Smooth muscle cell (in vitro differentiated cells): ENCODE measurements at regions not wholly inside any gene's neighbourhood (a gene's known extent, or its start where the extent isn't known, plus 50 kb on each side); places are given as distances from the start of the nearest gene placed in this dataset.
"Not testable (repeated sequence)": the region's sequence is repeated elsewhere in the genome, so short reads cannot be mapped to it uniquely, and the experiment has no call there.

Experiments
- DNase-seq: peaks from one replicate; lab custom pipeline; 2025; ENCODE audit not compliant: unreplicated experiment; lab: John Stamatoyannopoulos, UW
- H2AFZ ChIP-seq: fragments of 200-600 bp; sonication (generic); 2 replicates; pipeline ENCODE4 v1.6.0; 2016; ENCODE audit warnings: antibody characterized with exemption, low read depth, mild to moderate bottlenecking
- H3F3A ChIP-seq: fragments of 200-600 bp; sonication (generic); 2 replicates; pipeline ENCODE4 v1.6.0; 2017; ENCODE audit warnings: antibody characterized with exemption, low read depth
- H3K27ac ChIP-seq: fragments of 200-600 bp; sonication (generic); 2 replicates; pipeline ENCODE4 v1.5.1; 2016; ENCODE audit warnings: low read depth, mild to moderate bottlenecking
- H3K27me3 ChIP-seq: fragments of 200-600 bp; sonication (generic); 2 replicates; pipeline ENCODE4 v1.6.1; 2016; ENCODE audit warnings: low read depth, mild to moderate bottlenecking
- H3K36me3 ChIP-seq: fragments of 200-600 bp; sonication (generic); 2 replicates; pipeline ENCODE4 v1.5.1; 2016; ENCODE audit warnings: low read depth
- H3K4me1 ChIP-seq: fragments of 200-600 bp; sonication (generic); 2 replicates; pipeline ENCODE4 v1.5.1; 2016; ENCODE audit warnings: low read depth
- H3K4me2 ChIP-seq: fragments of 200-600 bp; sonication (generic); 2 replicates; pipeline ENCODE4 v1.6.0; 2016; ENCODE audit warnings: mild to moderate bottlenecking
- H3K4me3 ChIP-seq: fragments of 200-600 bp; sonication (generic); 2 replicates; pipeline ENCODE4 v1.5.1; 2016; ENCODE audit warnings: mild to moderate bottlenecking
- H3K79me2 ChIP-seq: fragments of 200-600 bp; sonication (generic); 2 replicates; pipeline ENCODE4 v1.6.0; 2016; ENCODE audit warnings: low read depth, mild to moderate bottlenecking
- H3K9ac ChIP-seq: fragments of 200-600 bp; sonication (generic); 2 replicates; pipeline ENCODE4 v1.6.0; 2016; ENCODE audit warnings: low read depth
- H3K9me3 ChIP-seq: fragments of 200-600 bp; sonication (generic); replicated peaks from 2 replicates; pipeline ENCODE4 v1.5.1; 2016; ENCODE audit warnings: low read depth
- H4K20me1 ChIP-seq: fragments of 200-600 bp; sonication (generic); 2 replicates; pipeline ENCODE4 v1.6.0; 2016; ENCODE audit warnings: low read depth
- WGBS: methylation state at CpG from one replicate; pipeline ENCODE4 v1.1.7; 2016; ENCODE audit warnings: low lambda C conversion rate; 5-methylcytosine and 5-hydroxymethylcytosine counted together
- TF ChIP-seq, protein P1 (sequence below): fragments of 200-600 bp; sonication (generic); IDR thresholded peaks from 2 replicates; pipeline ENCODE4 v1.5.1; 2017; ENCODE audit warnings: borderline replicate concordance, mild to moderate bottlenecking, antibody characterized with exemption; ENCODE audit not compliant: insufficient read depth, poor library complexity, severe bottlenecking

DNA sequence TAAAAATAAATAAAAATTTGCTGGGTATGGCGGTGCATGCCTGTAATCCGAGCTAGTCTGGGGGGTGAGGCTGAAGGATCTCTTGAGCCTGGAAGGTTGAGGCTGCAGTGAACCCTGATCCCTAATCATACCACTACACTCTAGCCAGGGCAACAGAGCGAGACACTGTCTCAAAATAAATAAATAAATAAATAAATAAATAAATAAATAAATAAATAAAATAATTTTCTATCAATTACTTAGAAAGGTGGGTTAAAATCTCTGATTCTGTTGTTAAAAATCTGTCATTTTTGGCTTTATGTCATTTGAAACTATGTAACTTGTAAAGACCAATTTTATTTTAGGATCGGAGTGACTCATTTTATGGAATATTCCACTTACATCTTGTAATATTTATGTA, 958.6 kb downstream of the NXPH1 start:
- H3K9me3 ChIP-seq = peaks cover 6% of the 10 kb centered on the region
- no peak overlapping the region for H2AFZ ChIP-seq
- no peak for DNase-seq
- no peaks in the 10 kb centered on the region for H3F3A ChIP-seq
- no peak overlapping the region for H3K4me3 ChIP-seq
- H3K79me2 ChIP-seq = no peaks in the 10 kb centered on the region
- H3K4me1 ChIP-seq = no peaks in the 10 kb centered on the region
- H3K27ac ChIP-seq = no peak overlapping the region
- no peak overlapping the region for H3K9ac ChIP-seq
- H3K36me3 ChIP-seq = peaks cover 3% of the 10 kb centered on the region
- no peak overlapping the region for H3K4me2 ChIP-seq
- H4K20me1 ChIP-seq = no peaks in the 10 kb centered on the region
- H3K27me3 ChIP-seq = no peaks in the 10 kb centered on the region
- TF ChIP-seq, protein P1, sequence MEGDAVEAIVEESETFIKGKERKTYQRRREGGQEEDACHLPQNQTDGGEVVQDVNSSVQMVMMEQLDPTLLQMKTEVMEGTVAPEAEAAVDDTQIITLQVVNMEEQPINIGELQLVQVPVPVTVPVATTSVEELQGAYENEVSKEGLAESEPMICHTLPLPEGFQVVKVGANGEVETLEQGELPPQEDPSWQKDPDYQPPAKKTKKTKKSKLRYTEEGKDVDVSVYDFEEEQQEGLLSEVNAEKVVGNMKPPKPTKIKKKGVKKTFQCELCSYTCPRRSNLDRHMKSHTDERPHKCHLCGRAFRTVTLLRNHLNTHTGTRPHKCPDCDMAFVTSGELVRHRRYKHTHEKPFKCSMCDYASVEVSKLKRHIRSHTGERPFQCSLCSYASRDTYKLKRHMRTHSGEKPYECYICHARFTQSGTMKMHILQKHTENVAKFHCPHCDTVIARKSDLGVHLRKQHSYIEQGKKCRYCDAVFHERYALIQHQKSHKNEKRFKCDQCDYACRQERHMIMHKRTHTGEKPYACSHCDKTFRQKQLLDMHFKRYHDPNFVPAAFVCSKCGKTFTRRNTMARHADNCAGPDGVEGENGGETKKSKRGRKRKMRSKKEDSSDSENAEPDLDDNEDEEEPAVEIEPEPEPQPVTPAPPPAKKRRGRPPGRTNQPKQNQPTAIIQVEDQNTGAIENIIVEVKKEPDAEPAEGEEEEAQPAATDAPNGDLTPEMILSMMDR = no peak
- 96% methylated on average over 4 of the region's 4 CpGs for WGBS

DNA sequence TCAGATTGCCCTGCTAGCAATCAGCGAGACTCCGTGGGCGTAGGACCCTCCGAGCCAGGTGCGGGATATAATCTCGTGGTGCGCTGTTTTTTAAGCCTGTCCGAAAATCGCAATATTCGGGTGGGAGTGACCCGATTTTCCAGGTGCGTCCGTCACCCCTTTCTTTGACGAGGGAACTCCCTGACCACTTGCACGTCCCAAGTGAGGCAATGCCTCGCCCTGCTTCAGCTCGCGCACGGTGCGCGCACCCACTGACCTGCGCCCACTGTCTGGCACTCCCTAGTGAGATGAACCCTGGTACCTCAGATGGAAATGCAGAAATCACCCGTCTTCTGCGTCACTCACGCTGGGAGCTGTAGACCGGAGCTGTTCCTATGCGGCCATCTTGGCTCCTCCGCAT, 971.0 kb downstream of the NXPH1 start:
- H3K36me3 ChIP-seq, H4K20me1 ChIP-seq, H3K27me3 ChIP-seq, H3K9me3 ChIP-seq, H3K4me1 ChIP-seq, H3K79me2 ChIP-seq, H3K9ac ChIP-seq, H3K27ac ChIP-seq, DNase-seq, H3K4me3 ChIP-seq, H2AFZ ChIP-seq, H3K4me2 ChIP-seq, H3F3A ChIP-seq: not testable (repeated sequence)
- WGBS = 92% methylated on average over 26 of the region's 28 CpGs

DNA sequence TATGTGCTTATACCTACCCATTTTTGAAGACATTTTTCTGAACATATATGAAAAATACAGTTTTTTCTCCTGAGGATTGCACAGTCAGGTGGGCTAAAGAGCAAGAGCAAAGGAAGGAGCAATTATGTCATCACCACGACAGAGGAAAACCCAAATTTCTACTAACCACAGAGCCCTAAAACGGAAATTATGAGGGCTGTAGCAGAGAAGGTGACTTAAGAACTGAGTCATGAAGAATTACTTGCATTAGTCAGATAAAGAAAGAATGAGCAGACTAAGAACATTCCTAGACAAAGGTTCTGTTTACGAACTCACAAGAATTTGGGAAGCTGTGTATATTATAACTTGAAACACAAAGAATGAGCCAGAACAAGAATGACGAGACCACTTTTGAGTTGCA, 974.4 kb downstream of the NXPH1 start:
- Histone ChIP-seq H3K79me2 (no peaks in the 10 kb centered on the region), H3K9ac (no peak overlapping the region), H3K27ac (peak overlapping the region; percentile 83), H3K4me2 (peak overlapping the region; percentile 28), H3K27me3 (no peaks in the 10 kb centered on the region), H3F3A (no peaks in the 10 kb centered on the region), H3K9me3 (no peaks in the 10 kb centered on the region), H3K4me3 (no peak overlapping the region), H2AFZ (peak overlapping the region; percentile 16), H4K20me1 (no peaks in the 10 kb centered on the region), H3K36me3 (no peaks in the 10 kb centered on the region), H3K4me1 (peaks cover 5% of the 10 kb centered on the region)
- TF ChIP-seq, protein P1 = no peak
- DNase-seq = no peak
- WGBS = 15% methylated on average over 4 of the region's 4 CpGs

DNA sequence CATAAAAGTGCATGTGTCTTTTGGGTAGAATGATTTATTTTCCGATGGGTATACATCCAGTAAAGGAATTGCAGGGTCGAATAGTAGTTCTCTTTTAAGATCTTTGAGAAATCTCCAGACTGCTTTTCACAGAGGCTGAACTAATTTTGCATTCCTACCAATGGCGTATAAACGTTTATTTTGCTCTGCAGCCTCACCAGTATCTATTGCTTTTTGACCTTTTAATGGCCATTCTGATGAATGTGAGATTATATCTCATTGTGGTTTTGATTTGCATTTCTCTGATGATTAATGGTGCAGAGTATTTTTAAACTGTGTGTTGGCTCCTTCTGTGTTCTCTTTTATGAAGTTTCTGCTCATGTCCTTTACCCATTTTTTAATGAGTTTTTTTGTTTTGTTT, 1020.1 kb downstream of the NXPH1 start:
- H3K27ac ChIP-seq = no peak overlapping the region
- DNase-seq = no peak
- H3K36me3 ChIP-seq = no peaks in the 10 kb centered on the region
- H3K4me3 ChIP-seq = no peak overlapping the region
- H3K4me2 ChIP-seq = no peak overlapping the region
- TF ChIP-seq, protein P1 = no peak
- WGBS = 89% methylated on average over 4 of the region's 4 CpGs
- H4K20me1 ChIP-seq = no peaks in the 10 kb centered on the region
- no peak overlapping the region for H3K9ac ChIP-seq
- H3K9me3 ChIP-seq = no peaks in the 10 kb centered on the region
- H3F3A ChIP-seq = no peaks in the 10 kb centered on the region
- H3K4me1 ChIP-seq = no peaks in the 10 kb centered on the region
- H3K27me3 ChIP-seq = no peaks in the 10 kb centered on the region
- no peaks in the 10 kb centered on the region for H3K79me2 ChIP-seq
- no peak overlapping the region for H2AFZ ChIP-seq
